HepG2 (cell line): ENCODE measurements at regions not wholly inside any gene's neighbourhood (a gene's known extent, or its start where the extent isn't known, plus 50 kb on each side); places are given as distances from the start of the nearest gene placed in this dataset.

ENCODE experiments used
- ATAC-seq: fragments of 200-7000 bp; cut with Tn5 transposase; 3 replicates; pipeline ENCODE4 v1.9.1; 2020; ENCODE audit warnings: mild to moderate bottlenecking, moderate library complexity
- BruUV-seq: library from RNA; stranded (reverse); fragments of 400-500 nt; replicated peaks from 2 replicates; lab custom pipeline; 2021; lab: Mats Ljungman, UMichigan
- CTCF ChIA-PET: fragments of 300-600 bp; formaldehyde crosslinking; extraction: SDS; loops from one replicate; lab custom pipeline; 2021; ENCODE audit warnings: low total read pairs, inconsistent platforms, low intra/inter-chr PET ratio; lab: Yijun Ruan, JAX
- POLR2A ChIA-PET: fragments of 350-600 bp; sonication (Branson Sonifier 250); formaldehyde crosslinking; loops from one replicate; lab custom pipeline; 2020; ENCODE audit warnings: antibody characterized with exemption, inconsistent platforms; lab: Yijun Ruan, JAX
- DNase-seq: peaks from one replicate; pipeline ENCODE4 v3.0.0-alpha.2; 2015; ENCODE audit warnings: low spot score
- FAIRE-seq: peaks from 3 replicates; lab custom pipeline; 2011; peaks lifted over from hg19 to GRCh38; lab: Jason Lieb, UNC
- H2AFZ ChIP-seq: one replicate; pipeline ENCODE4 v1.6.1; 2011; ENCODE audit warnings: low read length, inconsistent platforms
- H3K27ac ChIP-seq: fragments of 300-600 bp; 3 replicates; pipeline ENCODE4 v1.8.0; 2011; ENCODE audit warnings: mixed run types, mild to moderate bottlenecking, mixed read lengths, low read length, inconsistent platforms; ENCODE audit not compliant: insufficient read depth; ENCODE audit errors: extremely low read length
- H3K27me3 ChIP-seq, 2 experiments: fragments of 200-600 bp in 1 of 2; 2 replicates in 1 of 2; 3 replicates in 1 of 2; pipeline versions ENCODE4 v1.6.0 to v1.8.0; 2011; ENCODE audit warnings: low read length in 2 of 2, mild to moderate bottlenecking in 2 of 2, moderate library complexity in 2 of 2, inconsistent platforms in 1 of 2; ENCODE audit not compliant: insufficient read depth in 2 of 2, control insufficient read depth in 1 of 2
- H3K36me3 ChIP-seq, 2 experiments: fragments of 200-600 bp in 1 of 2; replicated peaks in 1 of 2; 2 replicates in 1 of 2; 3 replicates in 1 of 2; pipeline versions ENCODE4 v1.5.1 to v1.8.0; 2011; ENCODE audit warnings: low read length in 2 of 2, inconsistent platforms in 1 of 2; ENCODE audit not compliant: insufficient read depth in 2 of 2, control insufficient read depth in 1 of 2
- H3K4me1 ChIP-seq: 2 replicates; pipeline ENCODE4 v1.5.1; 2012; ENCODE audit warnings: low read length, inconsistent platforms; ENCODE audit not compliant: insufficient read depth
- H3K4me2 ChIP-seq: 2 replicates; pipeline ENCODE4 v1.6.0; 2011; ENCODE audit warnings: low read depth, low read length, inconsistent platforms
- H3K4me3 ChIP-seq, 3 experiments: fragments of 200-600 bp in 1 of 3; sonication (generic), shearing (Covaris generic) in 1 of 3; replicated peaks in 1 of 3; 2 replicates each; pipeline ENCODE4 v1.5.1; 2011 to 2016; ENCODE audit warnings: low read length in 3 of 3, inconsistent platforms in 2 of 3, low read depth in 2 of 3, mild to moderate bottlenecking in 2 of 3, control low read depth in 1 of 3, mixed read lengths in 1 of 3; ENCODE audit not compliant: insufficient read depth in 1 of 3
- H3K79me2 ChIP-seq: one replicate; pipeline ENCODE4 v1.6.1; 2011; ENCODE audit warnings: low read length, inconsistent platforms; ENCODE audit not compliant: insufficient read depth
- H3K9ac ChIP-seq: 2 replicates; pipeline ENCODE4 v1.6.0; 2011; ENCODE audit warnings: mild to moderate bottlenecking, low read depth, low read length, inconsistent platforms; ENCODE audit not compliant: insufficient read depth
- H3K9me3 ChIP-seq: 2 replicates; pipeline ENCODE4 v1.5.1; 2012; ENCODE audit warnings: mild to moderate bottlenecking, low read length
- H4K20me1 ChIP-seq: 2 replicates; pipeline ENCODE4 v1.6.0; 2011; ENCODE audit warnings: inconsistent platforms, mild to moderate bottlenecking, low read length, moderate library complexity; ENCODE audit not compliant: insufficient read depth
- ADNP ChIP-seq: sonication (generic); formaldehyde crosslinking; IDR thresholded peaks from 2 replicates; pipeline ENCODE4 v1.4.0; 2020; ENCODE audit warnings: missing genetic modification reagents
- CBFB ChIP-seq: sonication (generic); formaldehyde crosslinking; IDR thresholded peaks from 2 replicates; pipeline ENCODE4 v1.4.0; 2020; ENCODE audit warnings: missing genetic modification reagents
- FOXP1 ChIP-seq, 2 experiments: fragments of 450-650 bp in 1 of 2; IDR thresholded peaks; 2 replicates each; pipeline ENCODE4 v1.6.1; 2017 to 2018; ENCODE audit warnings: antibody characterized with exemption in 1 of 2
- HMGA1 ChIP-seq: sonication (generic); formaldehyde crosslinking; conservative IDR thresholded peaks from 2 replicates; pipeline ENCODE4 v1.4.0; 2020; ENCODE audit warnings: missing genetic modification reagents
- HNRNPLL ChIP-seq: fragments of 200-400 bp; formaldehyde crosslinking; IDR thresholded peaks from 2 replicates; pipeline ENCODE4 v1.6.1; 2017; ENCODE audit warnings: mild to moderate bottlenecking, low read depth, low read length; ENCODE audit not compliant: poor library complexity, severe bottlenecking
- MNT ChIP-seq: fragments of 450-650 bp; IDR thresholded peaks from 2 replicates; pipeline ENCODE4 v1.6.1; 2016
- PHB2 ChIP-seq: fragments of 450-650 bp; IDR thresholded peaks from 2 replicates; pipeline ENCODE4 v1.6.1; 2018; ENCODE audit not compliant: partially characterized antibody
- POLR2G ChIP-seq: fragments of 200-400 bp; formaldehyde crosslinking; IDR thresholded peaks from 2 replicates; pipeline ENCODE4 v1.6.1; 2018; ENCODE audit warnings: mild to moderate bottlenecking, low read depth, low read length, moderate library complexity
- SMAD9 ChIP-seq: sonication (generic); formaldehyde crosslinking; IDR thresholded peaks from 2 replicates; pipeline ENCODE4 v1.5.1; 2020; ENCODE audit warnings: mild to moderate bottlenecking, missing genetic modification reagents
- SMARCC2 ChIP-seq: fragments of 450-650 bp; IDR thresholded peaks from 2 replicates; pipeline ENCODE4 v1.6.1; 2017; ENCODE audit warnings: antibody characterized with exemption, mild to moderate bottlenecking
- SPEN ChIP-seq: sonication (generic); formaldehyde crosslinking; IDR thresholded peaks from 2 replicates; pipeline ENCODE4 v1.5.1; 2020; ENCODE audit warnings: low read depth, mild to moderate bottlenecking, missing genetic modification reagents
- TBL1XR1 ChIP-seq: fragments of 150-350 bp; IDR thresholded peaks from 2 replicates; pipeline ENCODE4 v1.6.1; 2014; ENCODE audit warnings: borderline replicate concordance, low read length; ENCODE audit not compliant: partially characterized antibody
- ZIK1 ChIP-seq: sonication (generic); formaldehyde crosslinking; IDR thresholded peaks from 2 replicates; pipeline ENCODE4 v1.5.0; 2020; ENCODE audit warnings: mild to moderate bottlenecking, low read depth, missing genetic modification reagents, borderline replicate concordance
- ZNF121 ChIP-seq: sonication (generic); formaldehyde crosslinking; IDR thresholded peaks from 2 replicates; pipeline ENCODE4 v1.5.0; 2020; ENCODE audit warnings: mild to moderate bottlenecking, missing genetic modification reagents
- ZNF136 ChIP-seq: sonication (generic); formaldehyde crosslinking; IDR thresholded peaks from 2 replicates; pipeline ENCODE4 v1.8.1; 2022; ENCODE audit warnings: low read depth, mild to moderate bottlenecking, moderate library complexity, missing genetic modification reagents
- ZNF18 ChIP-seq: sonication (generic); formaldehyde crosslinking; IDR thresholded peaks from 2 replicates; pipeline ENCODE4 v1.8.0; 2022; ENCODE audit warnings: mild to moderate bottlenecking, missing genetic modification reagents; ENCODE audit not compliant: insufficient replicate concordance
- ZNF331 ChIP-seq: sonication (generic); formaldehyde crosslinking; IDR thresholded peaks from 2 replicates; pipeline ENCODE4 v1.4.0; 2020; ENCODE audit warnings: missing genetic modification reagents
- ZNF550 ChIP-seq: sonication (generic); formaldehyde crosslinking; IDR thresholded peaks from 2 replicates; pipeline ENCODE4 v1.4.0; 2020; ENCODE audit warnings: mild to moderate bottlenecking, missing genetic modification reagents, borderline replicate concordance
- ZNF629 ChIP-seq: sonication (generic); formaldehyde crosslinking; conservative IDR thresholded peaks from 2 replicates; pipeline ENCODE4 v1.5.0; 2020; ENCODE audit warnings: missing genetic modification reagents
- ZNF773 ChIP-seq: sonication (generic); formaldehyde crosslinking; IDR thresholded peaks from 2 replicates; pipeline ENCODE4 v1.4.0; 2020; ENCODE audit warnings: missing genetic modification reagents, borderline replicate concordance
- WGBS: methylation state at CpG from one replicate; pipeline ENCODE4 v1.1.6; 2017; ENCODE audit warnings: low lambda C conversion rate; 5-methylcytosine and 5-hydroxymethylcytosine counted together
- in situ Hi-C: cut with HindIII; loops from 2 replicates; pipeline ENCODE4 v1.10.0; 2017; ENCODE audit warnings: low pct_unique_long_range_greater_than_20kb; ENCODE audit not compliant: extremely low pct_ligation_motif_present
- intact Hi-C: fragments of 100-400 bp; cut with micrococcal nuclease; formaldehyde crosslinking; loops from one replicate; pipeline ENCODE4 v1.10.0; 2022; ENCODE audit not compliant: unreplicated experiment

DNA sequence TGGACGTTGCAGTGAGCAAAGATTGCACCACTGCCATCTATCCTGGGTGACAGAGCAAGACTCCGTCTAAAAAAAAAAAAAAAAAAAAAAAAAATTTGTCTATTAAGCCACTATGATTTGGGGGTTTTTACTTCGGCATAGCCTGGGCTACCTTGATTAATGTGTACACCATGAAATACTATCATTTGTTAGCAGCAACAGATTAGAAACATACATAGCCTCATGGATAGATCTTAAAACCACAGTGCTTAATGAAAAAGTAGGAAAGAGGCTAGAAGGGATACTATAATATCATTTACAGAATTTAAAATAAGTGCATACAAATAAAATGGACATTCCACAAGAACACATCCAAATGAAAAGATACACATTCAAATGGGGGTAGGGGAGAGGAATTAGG, 77.3 kb upstream of the IL6 start:
- Histone ChIP-seq H3K27ac (no peak overlapping the region), H3K9ac (no peak overlapping the region), H3K9me3 (peaks cover 27% of the 10 kb centered on the region), H3K4me2 (no peak overlapping the region), H3K79me2 (no peaks in the 10 kb centered on the region), H3K4me3 (no peak overlapping the region), H3K27me3 (no peaks in the 10 kb centered on the region), H3K36me3 (no peaks in the 10 kb centered on the region), H2AFZ (no peak overlapping the region), H3K4me1 (no peaks in the 10 kb centered on the region), H4K20me1 (no peaks in the 10 kb centered on the region)
- TF ChIP-seq ZNF18 (CRISPR knock-in tag) (no peak), CBFB (CRISPR knock-in tag) (no peak), SMARCC2 (no peak), ZNF629 (CRISPR knock-in tag) (no peak), ADNP (CRISPR knock-in tag) (no peak), HNRNPLL (no peak), HMGA1 (CRISPR knock-in tag) (no peak), FOXP1 (IDR thresholded peaks at IDR 0.05) (no peak), FOXP1 (CRISPR knock-in tag; IDR thresholded peaks at IDR 0.05) (no peak), SPEN (CRISPR knock-in tag) (no peak), TBL1XR1 (no peak), ZNF331 (CRISPR knock-in tag) (no peak), ZNF550 (CRISPR knock-in tag) (no peak), POLR2G (no peak), MNT (no peak), ZNF773 (CRISPR knock-in tag) (no peak), PHB2 (no peak), SMAD9 (CRISPR knock-in tag) (no peak), ZNF136 (CRISPR knock-in tag) (no peak), ZIK1 (CRISPR knock-in tag) (no peak), ZNF121 (CRISPR knock-in tag) (no peak)
- 14% methylated on average over 3 of the region's 3 CpGs for WGBS
- ChIA-PET CTCF (no interaction called here), POLR2A (no interaction called here)
- DNase-seq (no peak), FAIRE-seq (no peak), ATAC-seq (no peak)
- intact Hi-C loops, result no loop called here
- BruUV-seq, result no TSS peak
- in situ Hi-C loops, result no loop called here
